Activated T-cell treated with anti-CD3 and anti-CD28 coated beads, Interleukin-2, amount 50 U/mL, for 4 hours (primary cell): ENCODE measurements at regions not wholly inside any gene's neighbourhood (a gene's known extent, or its start where the extent isn't known, plus 50 kb on each side); places are given as distances from the start of the nearest gene placed in this dataset.

Experiments used
- ATAC-seq, 2 donors: fragments of 200-7000 bp; cut with Tn5 transposase; one replicate each; pipeline ENCODE4 v1.10.0; 2021
- DNase-seq: peaks from one replicate; pipeline ENCODE4 v3.0.0-alpha.2; 2020
- H3K27me3 Mint-ChIP-seq: one replicate; pipeline ENCODE4 v1.8.0; 2021; ENCODE audit warnings: low read depth, mixed read lengths
- H3K36me3 Mint-ChIP-seq: one replicate; pipeline ENCODE4 v1.8.0; 2022; ENCODE audit warnings: mixed read lengths; ENCODE audit not compliant: insufficient read depth
- H3K4me1 Mint-ChIP-seq: one replicate; pipeline ENCODE4 v1.8.0; 2021; ENCODE audit warnings: low read depth, mixed read lengths
- H3K4me3 Mint-ChIP-seq: one replicate; pipeline ENCODE4 v1.8.0; 2021; ENCODE audit warnings: mild to moderate bottlenecking, moderate library complexity, mixed read lengths
- H3K9me3 Mint-ChIP-seq: one replicate; pipeline ENCODE4 v1.8.0; 2021; ENCODE audit warnings: mixed read lengths

- Mint-ChIP-seq H3K4me3 (no peak overlapping the region), H3K9me3 (no peaks in the 10 kb centered on the region), H3K4me1 (no peaks in the 10 kb centered on the region), H3K27me3 (peaks cover 50% of the 10 kb centered on the region), H3K36me3 (no peaks in the 10 kb centered on the region)
- ATAC-seq (no peak), DNase-seq (no peak)
These were observed 172.4 kb upstream of the RTL1 start for GRCh38 chr14:101075801-101076413.

GRCh38 chr14:101076451-101077198 is 173.1 kb upstream of the RTL1 start:
- Mint-ChIP-seq H3K4me1 (no peaks in the 10 kb centered on the region), H3K4me3 (no peak overlapping the region), H3K9me3 (no peaks in the 10 kb centered on the region), H3K36me3 (no peaks in the 10 kb centered on the region), H3K27me3 (peaks cover 49% of the 10 kb centered on the region)
- DNase-seq (no peak), ATAC-seq (no peak)

GRCh38 chr14:101077481-101078074 is 174.1 kb upstream of the RTL1 start:
- H3K9me3 Mint-ChIP-seq: no peaks in the 10 kb centered on the region

GRCh38 chr14:101078170-101078891 is 174.8 kb upstream of the RTL1 start:
- ATAC-seq: no peak
- H3K36me3 Mint-ChIP-seq: no peaks in the 10 kb centered on the region
- H3K4me1 Mint-ChIP-seq: no peaks in the 10 kb centered on the region
- DNase-seq: no peak
- H3K27me3 Mint-ChIP-seq: peaks cover 50% of the 10 kb centered on the region
- no peaks in the 10 kb centered on the region for H3K9me3 Mint-ChIP-seq
- H3K4me3 Mint-ChIP-seq: no peak overlapping the region

More at GRCh38 chr14:101077481-101078074, 174.1 kb upstream of the RTL1 start:
- DNase-seq: no peak
- no peaks in the 10 kb centered on the region for H3K36me3 Mint-ChIP-seq
- H3K27me3 Mint-ChIP-seq: peaks cover 49% of the 10 kb centered on the region
- H3K4me3 Mint-ChIP-seq: no peak overlapping the region
- no peak for ATAC-seq
- H3K4me1 Mint-ChIP-seq: no peaks in the 10 kb centered on the region

- DNase-seq (no peak), ATAC-seq (no peak)
- Mint-ChIP-seq H3K9me3 (no peaks in the 10 kb centered on the region), H3K27me3 (peaks cover 50% of the 10 kb centered on the region), H3K4me1 (no peaks in the 10 kb centered on the region), H3K4me3 (no peak overlapping the region), H3K36me3 (no peaks in the 10 kb centered on the region)
These were observed 175.3 kb upstream of the RTL1 start for GRCh38 chr14:101078892-101079221.

- H3K4me3 Mint-ChIP-seq: no peak overlapping the region
- DNase-seq (no peak), ATAC-seq (no peak)
- peaks cover 37% of the 10 kb centered on the region for H3K27me3 Mint-ChIP-seq
- H3K36me3 Mint-ChIP-seq: no peaks in the 10 kb centered on the region
- no peaks in the 10 kb centered on the region for H3K9me3 Mint-ChIP-seq
- H3K4me1 Mint-ChIP-seq: no peaks in the 10 kb centered on the region
These were observed 177.5 kb upstream of the RTL1 start for GRCh38 chr14:101080922-101081593.

- Mint-ChIP-seq H3K27me3 (peaks cover 33% of the 10 kb centered on the region), H3K9me3 (no peaks in the 10 kb centered on the region), H3K4me1 (no peaks in the 10 kb centered on the region), H3K4me3 (no peak overlapping the region), H3K36me3 (no peaks in the 10 kb centered on the region)
- ATAC-seq: no peak
- DNase-seq: no peak
These were observed 178.5 kb upstream of the RTL1 start for GRCh38 chr14:101082036-101082435.

GRCh38 chr14:101082436-101083384 is 179.2 kb upstream of the RTL1 start:
- Mint-ChIP-seq H3K4me1 (no peaks in the 10 kb centered on the region), H3K36me3 (no peaks in the 10 kb centered on the region), H3K4me3 (no peak overlapping the region), H3K27me3 (peaks cover 28% of the 10 kb centered on the region), H3K9me3 (no peaks in the 10 kb centered on the region)
- ATAC-seq: no peak
- no peak for DNase-seq

GRCh38 chr14:101083564-101084435 is 180.3 kb upstream of the RTL1 start:
- Mint-ChIP-seq H3K4me3 (no peak overlapping the region), H3K36me3 (no peaks in the 10 kb centered on the region), H3K27me3 (peaks cover 19% of the 10 kb centered on the region), H3K9me3 (no peaks in the 10 kb centered on the region), H3K4me1 (no peaks in the 10 kb centered on the region)
- DNase-seq: no peak
- no peak for ATAC-seq

GRCh38 chr14:101084436-101084826 is 180.9 kb upstream of the RTL1 start:
- H3K4me1 Mint-ChIP-seq: no peaks in the 10 kb centered on the region
- H3K4me3 Mint-ChIP-seq: no peak overlapping the region
- no peak for ATAC-seq

GRCh38 chr14:101086926-101087325 is 183.4 kb upstream of the RTL1 start:
- Mint-ChIP-seq H3K36me3 (no peaks in the 10 kb centered on the region), H3K4me3 (no peak overlapping the region), H3K27me3 (peaks cover 13% of the 10 kb centered on the region), H3K4me1 (no peaks in the 10 kb centered on the region), H3K9me3 (no peaks in the 10 kb centered on the region)
- DNase-seq: no peak
- no peak for ATAC-seq

More at GRCh38 chr14:101084436-101084826, 180.9 kb upstream of the RTL1 start:
- Mint-ChIP-seq H3K27me3 (peaks cover 13% of the 10 kb centered on the region), H3K9me3 (no peaks in the 10 kb centered on the region), H3K36me3 (no peaks in the 10 kb centered on the region)
- DNase-seq: no peak

GRCh38 chr14:101087614-101088394 is 184.3 kb upstream of the RTL1 start:
- no peak for ATAC-seq
- no peak for DNase-seq
- Mint-ChIP-seq H3K4me1 (no peaks in the 10 kb centered on the region), H3K4me3 (no peak overlapping the region), H3K36me3 (no peaks in the 10 kb centered on the region), H3K27me3 (peaks cover 11% of the 10 kb centered on the region), H3K9me3 (no peaks in the 10 kb centered on the region)
